Neural cell (in vitro differentiated cells): ENCODE measurements at regions not wholly inside any gene's neighbourhood (a gene's known extent, or its start where the extent isn't known, plus 50 kb on each side); places are given as distances from the start of the nearest gene placed in this dataset.

Experiments
- CTCF ChIP-seq: fragments of 450-650 bp; IDR thresholded peaks from 2 replicates; pipeline ENCODE4 v1.5.1; 2014; ENCODE audit warnings: antibody characterized with exemption, mild to moderate bottlenecking, moderate library complexity; ENCODE audit not compliant: poor library complexity, severe bottlenecking
- EP300 ChIP-seq: fragments of 450-650 bp; conservative IDR thresholded peaks from 2 replicates; pipeline ENCODE4 v1.6.1; 2014; ENCODE audit warnings: antibody characterized with exemption, mild to moderate bottlenecking, moderate library complexity; ENCODE audit not compliant: poor library complexity, severe bottlenecking
- EZH2 ChIP-seq: fragments of 200-600, 300-800 bp; shearing (Covaris generic), sonication (generic); IDR thresholded peaks from 2 replicates; pipeline ENCODE4 v1.6.1; 2014; ENCODE audit warnings: antibody characterized with exemption, low read length, borderline replicate concordance, mild to moderate bottlenecking; ENCODE audit not compliant: insufficient read depth, poor library complexity, severe bottlenecking
- POLR2AphosphoS5 ChIP-seq: IDR thresholded peaks from 2 replicates; pipeline ENCODE4 v1.6.1; 2012
- TAF1 ChIP-seq: IDR thresholded peaks from 2 replicates; pipeline ENCODE4 v1.6.1; 2012; ENCODE audit warnings: low read depth
- TF ChIP-seq, protein P1 (sequence below): IDR thresholded peaks from 2 replicates; pipeline ENCODE4 v1.6.1; 2012; ENCODE audit warnings: borderline replicate concordance

DNA sequence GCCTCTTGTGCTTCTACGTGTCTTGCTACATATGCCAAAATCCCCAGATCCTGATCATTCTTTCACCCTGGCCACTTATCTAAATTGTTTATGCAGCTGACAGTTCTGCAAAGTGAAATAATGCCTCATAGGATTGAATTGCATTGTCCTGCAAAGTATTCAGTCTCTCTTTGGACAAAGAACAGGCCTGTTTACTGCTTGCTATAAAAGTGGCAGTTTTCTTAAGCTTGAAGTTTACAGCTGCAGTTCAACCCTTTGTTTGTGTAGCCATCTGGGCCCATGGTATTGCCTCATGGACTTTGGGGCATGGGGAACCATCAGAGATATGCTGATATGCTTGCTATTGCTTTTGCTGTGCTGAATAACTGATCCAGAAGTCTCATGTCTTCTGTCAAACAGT lies 523.2 kb downstream of the OTOL1 start:
- TF ChIP-seq EP300: no peak
- no peak for TF ChIP-seq CTCF
- no peak for TF ChIP-seq POLR2AphosphoS5
- no peak for TF ChIP-seq TAF1
- TF ChIP-seq, protein P1, sequence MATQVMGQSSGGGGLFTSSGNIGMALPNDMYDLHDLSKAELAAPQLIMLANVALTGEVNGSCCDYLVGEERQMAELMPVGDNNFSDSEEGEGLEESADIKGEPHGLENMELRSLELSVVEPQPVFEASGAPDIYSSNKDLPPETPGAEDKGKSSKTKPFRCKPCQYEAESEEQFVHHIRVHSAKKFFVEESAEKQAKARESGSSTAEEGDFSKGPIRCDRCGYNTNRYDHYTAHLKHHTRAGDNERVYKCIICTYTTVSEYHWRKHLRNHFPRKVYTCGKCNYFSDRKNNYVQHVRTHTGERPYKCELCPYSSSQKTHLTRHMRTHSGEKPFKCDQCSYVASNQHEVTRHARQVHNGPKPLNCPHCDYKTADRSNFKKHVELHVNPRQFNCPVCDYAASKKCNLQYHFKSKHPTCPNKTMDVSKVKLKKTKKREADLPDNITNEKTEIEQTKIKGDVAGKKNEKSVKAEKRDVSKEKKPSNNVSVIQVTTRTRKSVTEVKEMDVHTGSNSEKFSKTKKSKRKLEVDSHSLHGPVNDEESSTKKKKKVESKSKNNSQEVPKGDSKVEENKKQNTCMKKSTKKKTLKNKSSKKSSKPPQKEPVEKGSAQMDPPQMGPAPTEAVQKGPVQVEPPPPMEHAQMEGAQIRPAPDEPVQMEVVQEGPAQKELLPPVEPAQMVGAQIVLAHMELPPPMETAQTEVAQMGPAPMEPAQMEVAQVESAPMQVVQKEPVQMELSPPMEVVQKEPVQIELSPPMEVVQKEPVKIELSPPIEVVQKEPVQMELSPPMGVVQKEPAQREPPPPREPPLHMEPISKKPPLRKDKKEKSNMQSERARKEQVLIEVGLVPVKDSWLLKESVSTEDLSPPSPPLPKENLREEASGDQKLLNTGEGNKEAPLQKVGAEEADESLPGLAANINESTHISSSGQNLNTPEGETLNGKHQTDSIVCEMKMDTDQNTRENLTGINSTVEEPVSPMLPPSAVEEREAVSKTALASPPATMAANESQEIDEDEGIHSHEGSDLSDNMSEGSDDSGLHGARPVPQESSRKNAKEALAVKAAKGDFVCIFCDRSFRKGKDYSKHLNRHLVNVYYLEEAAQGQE: no peak
- no peak for TF ChIP-seq EZH2
